HL-60 (cell line): ENCODE measurements at regions not wholly inside any gene's neighbourhood (a gene's known extent, or its start where the extent isn't known, plus 50 kb on each side); places are given as distances from the start of the nearest gene placed in this dataset.

Source experiments
- CTCF ChIP-seq: IDR thresholded peaks from one replicate; pipeline ENCODE4 v1.5.1; 2011; ENCODE audit warnings: low read length, control low read depth, inconsistent platforms; ENCODE audit not compliant: insufficient read depth
- GABPA ChIP-seq: IDR thresholded peaks from 2 replicates; pipeline ENCODE4 v1.6.1; 2012; ENCODE audit warnings: low read depth
- POLR2AphosphoS5 ChIP-seq: IDR thresholded peaks from 2 replicates; pipeline ENCODE4 v1.6.1; 2012; ENCODE audit warnings: low read depth
- REST ChIP-seq: IDR thresholded peaks from 2 replicates; pipeline ENCODE4 v1.6.1; 2012; ENCODE audit warnings: low read depth; ENCODE audit not compliant: insufficient replicate concordance
- SPI1 ChIP-seq: IDR thresholded peaks from 2 replicates; pipeline ENCODE4 v1.6.1; 2012; ENCODE audit warnings: low read depth, mild to moderate bottlenecking, borderline replicate concordance

GRCh38 chr17:77879226-77879895 lies 79.1 kb upstream of the TNRC6C start:
- TF ChIP-seq POLR2AphosphoS5, result no peak
- TF ChIP-seq GABPA, result no peak
- no peak for TF ChIP-seq CTCF
- no peak for TF ChIP-seq REST
- no peak for TF ChIP-seq SPI1
